ENCODE measurements at regions not wholly inside any gene's neighbourhood (a gene's known extent, or its start where the extent isn't known, plus 50 kb on each side); places are given as distances from the start of the nearest gene placed in this dataset.

DNA sequence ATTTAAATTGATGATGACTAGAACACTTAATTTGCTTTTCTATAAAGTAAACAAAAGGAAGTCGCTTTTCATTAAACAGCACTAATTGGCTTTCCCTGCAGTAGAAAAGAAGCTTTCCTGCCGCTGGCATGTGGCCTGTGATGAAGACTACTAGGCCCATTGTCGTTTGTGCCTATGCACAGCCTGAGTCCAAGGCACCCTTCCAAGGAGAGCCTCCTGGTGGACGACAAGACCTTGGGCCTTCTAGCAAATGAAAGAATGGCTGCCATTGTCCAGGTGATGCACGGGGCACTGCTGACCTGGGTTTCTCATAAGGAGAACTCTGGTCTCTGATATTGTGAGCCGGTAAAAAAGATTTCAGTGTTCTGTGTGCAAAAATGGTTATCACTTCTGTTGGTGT, 233.0 kb downstream of the COL4A1 start:
- Mint-ChIP-seq H3K4me1 (ENCODE audit: low read depth, unreplicated experiment) (no peaks in the 10 kb centered on the region), H3K36me3 (ENCODE audit: insufficient read depth, unreplicated experiment) (no peaks in the 10 kb centered on the region), H3K9me3 (ENCODE audit: low read depth, unreplicated experiment) (peaks cover 3% of the 10 kb centered on the region), H3K27me3 (ENCODE audit: unreplicated experiment) (no peaks in the 10 kb centered on the region), H3K4me3 (ENCODE audit: low read depth, unreplicated experiment) (no peak overlapping the region), H3K27ac (ENCODE audit: unreplicated experiment) (no peak overlapping the region)
- no TSS peak for BruUV-seq (replicated peaks)
- CTCF ChIA-PET, result no interaction called here
- DNase-seq, result no peak
- TF ChIP-seq, protein P1, sequence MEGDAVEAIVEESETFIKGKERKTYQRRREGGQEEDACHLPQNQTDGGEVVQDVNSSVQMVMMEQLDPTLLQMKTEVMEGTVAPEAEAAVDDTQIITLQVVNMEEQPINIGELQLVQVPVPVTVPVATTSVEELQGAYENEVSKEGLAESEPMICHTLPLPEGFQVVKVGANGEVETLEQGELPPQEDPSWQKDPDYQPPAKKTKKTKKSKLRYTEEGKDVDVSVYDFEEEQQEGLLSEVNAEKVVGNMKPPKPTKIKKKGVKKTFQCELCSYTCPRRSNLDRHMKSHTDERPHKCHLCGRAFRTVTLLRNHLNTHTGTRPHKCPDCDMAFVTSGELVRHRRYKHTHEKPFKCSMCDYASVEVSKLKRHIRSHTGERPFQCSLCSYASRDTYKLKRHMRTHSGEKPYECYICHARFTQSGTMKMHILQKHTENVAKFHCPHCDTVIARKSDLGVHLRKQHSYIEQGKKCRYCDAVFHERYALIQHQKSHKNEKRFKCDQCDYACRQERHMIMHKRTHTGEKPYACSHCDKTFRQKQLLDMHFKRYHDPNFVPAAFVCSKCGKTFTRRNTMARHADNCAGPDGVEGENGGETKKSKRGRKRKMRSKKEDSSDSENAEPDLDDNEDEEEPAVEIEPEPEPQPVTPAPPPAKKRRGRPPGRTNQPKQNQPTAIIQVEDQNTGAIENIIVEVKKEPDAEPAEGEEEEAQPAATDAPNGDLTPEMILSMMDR (IDR thresholded peaks at IDR 0.05; ENCODE audit: unreplicated experiment), result no peak
- intact Hi-C loops (cut with micrococcal nuclease; ENCODE audit: unreplicated experiment), result no loop called here

DNA sequence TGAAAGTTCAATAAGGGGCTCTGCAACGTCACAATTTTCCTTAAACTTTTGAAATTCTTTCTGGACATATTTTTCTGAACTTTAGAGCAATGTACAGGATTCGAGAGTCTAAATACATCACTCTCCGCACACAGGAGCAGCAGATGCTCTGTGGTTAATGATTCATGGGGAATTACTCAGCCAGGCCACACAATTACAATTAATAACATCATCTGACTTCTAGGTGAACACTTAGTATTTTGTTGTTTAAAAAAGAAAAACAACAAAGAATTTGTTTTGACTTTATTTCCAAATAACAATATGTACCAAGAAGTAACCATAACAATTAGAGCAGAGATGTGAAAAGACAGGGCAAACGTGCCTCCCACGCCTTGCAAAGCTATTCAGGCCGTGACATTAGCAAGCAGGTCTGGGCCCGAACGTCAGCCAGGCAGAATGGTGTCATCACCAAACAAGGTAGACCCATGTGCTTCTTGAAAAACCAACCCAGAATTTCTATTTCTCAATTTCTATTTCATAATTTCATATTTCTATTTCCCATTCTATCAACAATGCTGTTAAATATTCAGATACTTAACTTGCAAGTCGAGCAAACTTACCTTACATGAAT, 236.3 kb downstream of the COL4A1 start:
- H3K4me3 Mint-ChIP-seq (ENCODE audit: low read depth, unreplicated experiment), result no peak overlapping the region
- no peaks in the 10 kb centered on the region for H3K27me3 Mint-ChIP-seq (ENCODE audit: unreplicated experiment)
- no peaks in the 10 kb centered on the region for H3K9me3 Mint-ChIP-seq (ENCODE audit: low read depth, unreplicated experiment)
- no TSS peak for BruUV-seq (replicated peaks)
- no peak for DNase-seq
- CTCF ChIA-PET, result no interaction called here
- TF ChIP-seq, protein P1 (IDR thresholded peaks at IDR 0.05; ENCODE audit: unreplicated experiment), result no peak
- no peaks in the 10 kb centered on the region for H3K36me3 Mint-ChIP-seq (ENCODE audit: insufficient read depth, unreplicated experiment)
- no peak overlapping the region for H3K27ac Mint-ChIP-seq (ENCODE audit: unreplicated experiment)
- no peaks in the 10 kb centered on the region for H3K4me1 Mint-ChIP-seq (ENCODE audit: low read depth, unreplicated experiment)
- intact Hi-C loops (cut with micrococcal nuclease; ENCODE audit: unreplicated experiment), result no loop called here

DNA sequence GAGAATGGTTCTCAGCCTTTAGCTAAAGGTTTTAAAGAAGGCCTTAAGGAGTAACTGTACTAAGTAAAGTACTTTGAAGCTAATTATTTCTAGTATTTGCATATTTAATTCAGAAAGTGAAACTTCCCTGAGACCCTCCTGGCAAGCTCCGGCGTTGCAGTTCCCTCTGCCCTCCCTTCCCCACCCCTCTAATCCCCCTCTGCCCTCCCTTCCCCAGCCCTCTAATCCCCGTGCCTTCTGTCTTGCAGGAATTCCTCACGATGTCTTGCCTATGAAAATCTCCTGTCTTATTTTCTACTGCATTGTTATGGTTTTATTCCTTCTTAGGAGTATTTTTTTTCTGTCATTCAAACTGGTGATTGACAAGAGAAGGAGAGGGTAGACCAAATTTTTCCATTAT, 236.9 kb downstream of the COL4A1 start:
- H3K36me3 Mint-ChIP-seq (ENCODE audit: insufficient read depth, unreplicated experiment), result no peaks in the 10 kb centered on the region
- intact Hi-C loops (cut with micrococcal nuclease; ENCODE audit: unreplicated experiment), result no loop called here
- TF ChIP-seq, protein P1 (IDR thresholded peaks at IDR 0.05; ENCODE audit: unreplicated experiment), result no peak
- H3K27me3 Mint-ChIP-seq (ENCODE audit: unreplicated experiment), result no peaks in the 10 kb centered on the region
- no peaks in the 10 kb centered on the region for H3K4me1 Mint-ChIP-seq (ENCODE audit: low read depth, unreplicated experiment)
- no peak overlapping the region for H3K27ac Mint-ChIP-seq (ENCODE audit: unreplicated experiment)
- DNase-seq, result no peak
- no TSS peak for BruUV-seq (replicated peaks)
- no peak overlapping the region for H3K4me3 Mint-ChIP-seq (ENCODE audit: low read depth, unreplicated experiment)
- CTCF ChIA-PET, result no interaction called here
- no peaks in the 10 kb centered on the region for H3K9me3 Mint-ChIP-seq (ENCODE audit: low read depth, unreplicated experiment)

DNA sequence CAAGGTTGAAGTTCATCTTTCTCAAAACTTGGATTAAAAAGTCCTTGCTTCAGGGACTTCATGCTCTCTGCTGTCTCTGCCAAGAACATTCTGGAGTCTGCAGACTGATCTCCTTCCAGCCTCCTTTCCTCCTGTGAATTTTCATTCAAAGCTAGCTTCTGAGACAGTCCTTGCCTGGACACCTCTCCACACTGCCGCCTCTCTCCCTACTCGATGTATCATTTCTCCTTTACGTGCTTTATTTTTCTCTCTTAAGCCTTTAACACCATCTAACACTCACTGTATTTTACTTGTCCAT, 238.8 kb downstream of the COL4A1 start:
- CTCF ChIA-PET, result no interaction called here
- Mint-ChIP-seq H3K4me3 (ENCODE audit: low read depth, unreplicated experiment) (no peak overlapping the region), H3K9me3 (ENCODE audit: low read depth, unreplicated experiment) (no peaks in the 10 kb centered on the region), H3K27me3 (ENCODE audit: unreplicated experiment) (no peaks in the 10 kb centered on the region), H3K27ac (ENCODE audit: unreplicated experiment) (no peak overlapping the region), H3K4me1 (ENCODE audit: low read depth, unreplicated experiment) (no peaks in the 10 kb centered on the region), H3K36me3 (ENCODE audit: insufficient read depth, unreplicated experiment) (no peaks in the 10 kb centered on the region)
- BruUV-seq (replicated peaks), result no TSS peak
- intact Hi-C loops (cut with micrococcal nuclease; ENCODE audit: unreplicated experiment), result no loop called here
- no peak for DNase-seq
- TF ChIP-seq, protein P1 (IDR thresholded peaks at IDR 0.05; ENCODE audit: unreplicated experiment), result no peak

Data from Calu3 (cell line).